Fibroblast of lung (primary cell): ENCODE measurements at regions not wholly inside any gene's neighbourhood (a gene's known extent, or its start where the extent isn't known, plus 50 kb on each side); places are given as distances from the start of the nearest gene placed in this dataset.

Experiments used
- DNase-seq, 2 donors: peaks; one replicate each; pipeline versions ENCODE4 v3.0.0 to v3.0.0-alpha.2; 2010; ENCODE audit warnings: low read depth in 2 of 2
- H2AFZ ChIP-seq: 2 replicates; pipeline ENCODE4 v1.5.1; 2012; ENCODE audit warnings: low read length, control low read depth, inconsistent platforms
- H3K27ac ChIP-seq: 2 replicates; pipeline ENCODE4 v1.5.1; 2011; ENCODE audit warnings: low read length, control low read depth; ENCODE audit not compliant: insufficient read depth
- H3K27me3 ChIP-seq: 2 replicates; pipeline ENCODE4 v1.5.1; 2011; ENCODE audit warnings: mild to moderate bottlenecking, low read length; ENCODE audit not compliant: control insufficient read depth, insufficient read depth
- H3K36me3 ChIP-seq: 2 replicates; pipeline ENCODE4 v1.5.1; 2011; ENCODE audit warnings: low read length; ENCODE audit not compliant: control insufficient read depth, insufficient read depth
- H3K4me1 ChIP-seq: 2 replicates; pipeline ENCODE4 v1.5.1; 2011; ENCODE audit warnings: low read length; ENCODE audit not compliant: control insufficient read depth, insufficient read depth; ENCODE audit errors: extremely low read depth
- H3K4me2 ChIP-seq: 2 replicates; pipeline ENCODE4 v1.5.1; 2011; ENCODE audit warnings: low read length, control low read depth; ENCODE audit not compliant: insufficient read depth; ENCODE audit errors: extremely low read depth
- H3K4me3 ChIP-seq, 4 experiments: fragments of 200-600 bp in 1 of 4; sonication (generic) in 1 of 4; replicated peaks in 1 of 4; 2 replicates each; pipeline ENCODE4 v1.5.1; 2011 to 2016; ENCODE audit warnings: low read length in 4 of 4, low read depth in 3 of 4, mild to moderate bottlenecking in 3 of 4, control low read depth in 2 of 4, inconsistent platforms in 1 of 4, mixed read lengths in 1 of 4; ENCODE audit not compliant: insufficient read depth in 1 of 4; ENCODE audit errors: control extremely low read depth in 1 of 4
- H3K79me2 ChIP-seq: 2 replicates; pipeline ENCODE4 v1.5.1; 2012; ENCODE audit warnings: mild to moderate bottlenecking, low read length, inconsistent platforms; ENCODE audit not compliant: control insufficient read depth, insufficient read depth
- H3K9ac ChIP-seq: 2 replicates; pipeline ENCODE4 v1.5.1; 2011; ENCODE audit warnings: mild to moderate bottlenecking, low read length, control low read depth; ENCODE audit not compliant: insufficient read depth
- H3K9me3 ChIP-seq: 2 replicates; pipeline ENCODE4 v1.5.1; 2012; ENCODE audit warnings: low read depth, low read length; ENCODE audit not compliant: control insufficient read depth, insufficient read depth
- H4K20me1 ChIP-seq: 2 replicates; pipeline ENCODE4 v1.5.1; 2011; ENCODE audit warnings: low read length; ENCODE audit not compliant: control insufficient read depth, insufficient read depth; ENCODE audit errors: extremely low read depth
- CTCF ChIP-seq, 2 donors: IDR thresholded peaks in 1 of 2; conservative IDR thresholded peaks in 1 of 2; 1 replicate in 1 of 2; 2 replicates in 1 of 2; pipeline ENCODE4 v1.5.1; 2011 to 2012; ENCODE audit warnings: low read length in 2 of 2, control low read depth in 1 of 2, inconsistent platforms in 1 of 2, low read depth in 1 of 2, mild to moderate bottlenecking in 1 of 2
- EZH2 ChIP-seq: IDR thresholded peaks from 2 replicates; pipeline ENCODE4 v1.5.1; 2012; ENCODE audit warnings: low read length, control low read depth, mild to moderate bottlenecking; ENCODE audit errors: missing control alignments

GRCh38 chr6:98653179-98653578 lies 181.2 kb upstream of the POU3F2 start:
- TF ChIP-seq EZH2 = no peak
- no peak for TF ChIP-seq CTCF (conservative IDR thresholded peaks at IDR 0.05 in 1 of 2, IDR thresholded peaks at IDR 0.05 in 1 of 2; ENCODE audit: low read depth in 1 of 2, low read length in 2 of 2)

GRCh38 chr6:98657764-98658163 lies 176.6 kb upstream of the POU3F2 start:
- H2AFZ ChIP-seq = no peak overlapping the region
- no peaks in the 10 kb centered on the region for H3K36me3 ChIP-seq
- no peak overlapping the region for H3K27ac ChIP-seq
- no peaks in the 10 kb centered on the region for H4K20me1 ChIP-seq
- H3K9me3 ChIP-seq = no peaks in the 10 kb centered on the region
- TF ChIP-seq EZH2 (no peak), CTCF (conservative IDR thresholded peaks at IDR 0.05 in 1 of 2, IDR thresholded peaks at IDR 0.05 in 1 of 2; ENCODE audit: low read depth in 1 of 2, low read length in 2 of 2) (no peak)
- H3K79me2 ChIP-seq = no peaks in the 10 kb centered on the region
- no peak overlapping the region for H3K4me2 ChIP-seq
- no peaks in the 10 kb centered on the region for H3K27me3 ChIP-seq
- DNase-seq = peak; percentile 36 to 54
- H3K4me3 ChIP-seq = no peak overlapping the region
- no peaks in the 10 kb centered on the region for H3K4me1 ChIP-seq
- no peak overlapping the region for H3K9ac ChIP-seq

More at GRCh38 chr6:98653179-98653578, 181.2 kb upstream of the POU3F2 start:
- H3K27ac ChIP-seq = no peak overlapping the region
- H3K4me2 ChIP-seq = no peak overlapping the region
- no peaks in the 10 kb centered on the region for H3K9me3 ChIP-seq
- no peak overlapping the region for H3K4me3 ChIP-seq
- H2AFZ ChIP-seq = no peak overlapping the region
- H3K9ac ChIP-seq = no peak overlapping the region
- H3K27me3 ChIP-seq = no peaks in the 10 kb centered on the region
- no peaks in the 10 kb centered on the region for H3K36me3 ChIP-seq
- H3K4me1 ChIP-seq = no peaks in the 10 kb centered on the region
- DNase-seq = peak in 1 of 2 donors; percentile 96
- no peaks in the 10 kb centered on the region for H3K79me2 ChIP-seq
- no peaks in the 10 kb centered on the region for H4K20me1 ChIP-seq

GRCh38 chr6:98669371-98669770 lies 165.0 kb upstream of the POU3F2 start:
- Histone ChIP-seq H3K9ac (no peak overlapping the region), H3K36me3 (no peaks in the 10 kb centered on the region), H3K27me3 (no peaks in the 10 kb centered on the region), H3K27ac (no peak overlapping the region), H3K4me3 (no peak overlapping the region), H3K79me2 (no peaks in the 10 kb centered on the region), H3K4me1 (no peaks in the 10 kb centered on the region), H2AFZ (no peak overlapping the region), H3K9me3 (no peaks in the 10 kb centered on the region), H3K4me2 (no peak overlapping the region), H4K20me1 (no peaks in the 10 kb centered on the region)
- DNase-seq = no peak
- TF ChIP-seq EZH2 (no peak), CTCF (conservative IDR thresholded peaks at IDR 0.05 in 1 of 2, IDR thresholded peaks at IDR 0.05 in 1 of 2; ENCODE audit: low read depth in 1 of 2, low read length in 2 of 2) (no peak)
